ENCODE measurements at regions not wholly inside any gene's neighbourhood (a gene's known extent, or its start where the extent isn't known, plus 50 kb on each side); places are given as distances from the start of the nearest gene placed in this dataset.

GRCh38 chr7:52540041-52540440 is 495.4 kb upstream of the POM121L12 start:
- TF ChIP-seq EZH2 (IDR thresholded peaks at IDR 0.05; ENCODE audit: borderline replicate concordance, low read length) = no peak
- no peak for TF ChIP-seq CTCF (IDR thresholded peaks at IDR 0.05; ENCODE audit: low read length)

All from OCI-LY1 (cell line).